Muscle of arm (tissue), 1 donor: ENCODE measurements at regions not wholly inside any gene's neighbourhood (a gene's known extent, or its start where the extent isn't known, plus 50 kb on each side); places are given as distances from the start of the nearest gene placed in this dataset.

Source experiments
- DNase-seq: peaks from one replicate; pipeline ENCODE4 v3.0.0-alpha.2; 2013

GRCh38 chr12:92582475-92582874 lies 120.3 kb upstream of the PLEKHG7 start:
- DNase-seq: peak; percentile 31

GRCh38 chr12:92581604-92582003 lies 121.2 kb upstream of the PLEKHG7 start:
- DNase-seq: no peak

GRCh38 chr12:92574911-92575570 lies 127.7 kb upstream of the PLEKHG7 start:
- DNase-seq: no peak

- DNase-seq: no peak
Measured at GRCh38 chr12:92574051-92574783, 128.6 kb upstream of the PLEKHG7 start.

- DNase-seq: no peak
Measured at GRCh38 chr12:92573104-92573503, 129.7 kb upstream of the PLEKHG7 start.

- DNase-seq: no peak
Measured at GRCh38 chr12:92571844-92572543, 130.8 kb upstream of the PLEKHG7 start.

- no peak for DNase-seq
Measured at GRCh38 chr12:92571169-92571568, 131.6 kb upstream of the PLEKHG7 start.

GRCh38 chr12:92570056-92570753 lies 132.6 kb upstream of the PLEKHG7 start:
- DNase-seq: peak; percentile 91

- DNase-seq: no peak
Measured at GRCh38 chr12:92568691-92569090, 134.1 kb upstream of the PLEKHG7 start.

- DNase-seq: no peak
Measured at GRCh38 chr12:92566448-92567019, 136.3 kb upstream of the PLEKHG7 start.

GRCh38 chr12:92563819-92564218 lies 139.0 kb upstream of the PLEKHG7 start:
- DNase-seq: no peak

- no peak for DNase-seq
Measured at GRCh38 chr12:92562063-92562734, 140.6 kb upstream of the PLEKHG7 start.

GRCh38 chr12:92561543-92561899 lies 141.3 kb upstream of the PLEKHG7 start:
- peak; percentile 67 for DNase-seq

- no peak for DNase-seq
Measured at GRCh38 chr12:92560713-92561542, 141.9 kb upstream of the PLEKHG7 start.

GRCh38 chr12:92558806-92559205 lies 144.0 kb upstream of the PLEKHG7 start:
- no peak for DNase-seq

- no peak for DNase-seq
Measured at GRCh38 chr12:92558215-92558773, 144.5 kb upstream of the PLEKHG7 start.

- no peak for DNase-seq
Measured at GRCh38 chr12:92557422-92557724, 145.4 kb upstream of the PLEKHG7 start.

GRCh38 chr12:92556637-92557421 lies 146.0 kb upstream of the PLEKHG7 start:
- no peak for DNase-seq

GRCh38 chr12:92556141-92556540 lies 146.6 kb upstream of the PLEKHG7 start:
- DNase-seq: no peak
